ENCODE measurements at regions not wholly inside any gene's neighbourhood (a gene's known extent, or its start where the extent isn't known, plus 50 kb on each side); places are given as distances from the start of the nearest gene placed in this dataset.

- no peaks in the 10 kb centered on the region for H3K27me3 ChIP-seq (ENCODE audit: control insufficient read depth in 2 of 2, insufficient read depth in 2 of 2, low read length in 2 of 2)
- H3K9me3 ChIP-seq (ENCODE audit: control insufficient read depth in 2 of 2, low read length in 2 of 2), result no peaks in the 10 kb centered on the region
- no peak overlapping the region for H3K4me3 ChIP-seq (ENCODE audit: low read length in 2 of 2)
- no peak overlapping the region for H3K27ac ChIP-seq (ENCODE audit: low read depth in 2 of 2, low read length in 2 of 2)
- no peaks in the 10 kb centered on the region for H3K4me1 ChIP-seq (ENCODE audit: control insufficient read depth in 2 of 2, insufficient read depth in 2 of 2, low read length in 2 of 2)
- no peaks in the 10 kb centered on the region for H3K36me3 ChIP-seq (ENCODE audit: control insufficient read depth in 2 of 2, insufficient read depth in 2 of 2, low read length in 2 of 2)
- no peak overlapping the region for H3K9ac ChIP-seq (ENCODE audit: low read depth in 1 of 2, low read length in 2 of 2)
These were observed 532.4 kb upstream of the NBEA start for GRCh38 chr13:34409496-34410182.

- Histone ChIP-seq H3K9me3 (ENCODE audit: control insufficient read depth in 2 of 2, low read length in 2 of 2) (no peaks in the 10 kb centered on the region), H3K4me3 (ENCODE audit: low read length in 2 of 2) (no peak overlapping the region), H3K4me1 (ENCODE audit: control insufficient read depth in 2 of 2, insufficient read depth in 2 of 2, low read length in 2 of 2) (no peaks in the 10 kb centered on the region), H3K9ac (ENCODE audit: low read depth in 1 of 2, low read length in 2 of 2) (no peak overlapping the region), H3K27ac (ENCODE audit: low read depth in 2 of 2, low read length in 2 of 2) (no peak overlapping the region), H3K36me3 (ENCODE audit: control insufficient read depth in 2 of 2, insufficient read depth in 2 of 2, low read length in 2 of 2) (no peaks in the 10 kb centered on the region), H3K27me3 (ENCODE audit: control insufficient read depth in 2 of 2, insufficient read depth in 2 of 2, low read length in 2 of 2) (no peaks in the 10 kb centered on the region)
These were observed 531.4 kb upstream of the NBEA start for GRCh38 chr13:34410678-34411077.

GRCh38 chr13:34411177-34411576 is 530.9 kb upstream of the NBEA start:
- Histone ChIP-seq H3K4me3 (ENCODE audit: low read length in 2 of 2) (no peak overlapping the region), H3K27ac (ENCODE audit: low read depth in 2 of 2, low read length in 2 of 2) (no peak overlapping the region), H3K9me3 (ENCODE audit: control insufficient read depth in 2 of 2, low read length in 2 of 2) (no peaks in the 10 kb centered on the region), H3K27me3 (ENCODE audit: control insufficient read depth in 2 of 2, insufficient read depth in 2 of 2, low read length in 2 of 2) (no peaks in the 10 kb centered on the region), H3K36me3 (ENCODE audit: control insufficient read depth in 2 of 2, insufficient read depth in 2 of 2, low read length in 2 of 2) (no peaks in the 10 kb centered on the region), H3K4me1 (ENCODE audit: control insufficient read depth in 2 of 2, insufficient read depth in 2 of 2, low read length in 2 of 2) (no peaks in the 10 kb centered on the region), H3K9ac (ENCODE audit: low read depth in 1 of 2, low read length in 2 of 2) (no peak overlapping the region)

GRCh38 chr13:34411894-34412293 is 530.2 kb upstream of the NBEA start:
- H3K27ac ChIP-seq (ENCODE audit: low read depth in 2 of 2, low read length in 2 of 2), result no peak overlapping the region
- no peaks in the 10 kb centered on the region for H3K9me3 ChIP-seq (ENCODE audit: control insufficient read depth in 2 of 2, low read length in 2 of 2)
- no peaks in the 10 kb centered on the region for H3K36me3 ChIP-seq (ENCODE audit: control insufficient read depth in 2 of 2, insufficient read depth in 2 of 2, low read length in 2 of 2)
- H3K27me3 ChIP-seq (ENCODE audit: control insufficient read depth in 2 of 2, insufficient read depth in 2 of 2, low read length in 2 of 2), result no peaks in the 10 kb centered on the region
- H3K9ac ChIP-seq (ENCODE audit: low read depth in 1 of 2, low read length in 2 of 2), result no peak overlapping the region
- H3K4me1 ChIP-seq (ENCODE audit: control insufficient read depth in 2 of 2, insufficient read depth in 2 of 2, low read length in 2 of 2), result no peaks in the 10 kb centered on the region
- H3K4me3 ChIP-seq (ENCODE audit: low read length in 2 of 2), result no peak overlapping the region

- Histone ChIP-seq H3K36me3 (ENCODE audit: control insufficient read depth in 2 of 2, insufficient read depth in 2 of 2, low read length in 2 of 2) (no peaks in the 10 kb centered on the region), H3K27ac (ENCODE audit: low read depth in 2 of 2, low read length in 2 of 2) (no peak overlapping the region)
These were observed 529.8 kb upstream of the NBEA start for GRCh38 chr13:34412295-34412694.

GRCh38 chr13:34412817-34413375 is 529.2 kb upstream of the NBEA start:
- H3K4me3 ChIP-seq (ENCODE audit: low read length in 2 of 2), result no peak overlapping the region
- no peak overlapping the region for H3K9ac ChIP-seq (ENCODE audit: low read depth in 1 of 2, low read length in 2 of 2)
- H3K9me3 ChIP-seq (ENCODE audit: control insufficient read depth in 2 of 2, low read length in 2 of 2), result no peaks in the 10 kb centered on the region
- H3K4me1 ChIP-seq (ENCODE audit: control insufficient read depth in 2 of 2, insufficient read depth in 2 of 2, low read length in 2 of 2), result no peaks in the 10 kb centered on the region
- no peaks in the 10 kb centered on the region for H3K36me3 ChIP-seq (ENCODE audit: control insufficient read depth in 2 of 2, insufficient read depth in 2 of 2, low read length in 2 of 2)
- H3K27ac ChIP-seq (ENCODE audit: low read depth in 2 of 2, low read length in 2 of 2), result no peak overlapping the region
- no peaks in the 10 kb centered on the region for H3K27me3 ChIP-seq (ENCODE audit: control insufficient read depth in 2 of 2, insufficient read depth in 2 of 2, low read length in 2 of 2)

More at GRCh38 chr13:34412295-34412694, 529.8 kb upstream of the NBEA start:
- no peak overlapping the region for H3K9ac ChIP-seq (ENCODE audit: low read depth in 1 of 2, low read length in 2 of 2)
- H3K4me3 ChIP-seq (ENCODE audit: low read length in 2 of 2), result no peak overlapping the region
- no peaks in the 10 kb centered on the region for H3K9me3 ChIP-seq (ENCODE audit: control insufficient read depth in 2 of 2, low read length in 2 of 2)
- H3K4me1 ChIP-seq (ENCODE audit: control insufficient read depth in 2 of 2, insufficient read depth in 2 of 2, low read length in 2 of 2), result no peaks in the 10 kb centered on the region
- H3K27me3 ChIP-seq (ENCODE audit: control insufficient read depth in 2 of 2, insufficient read depth in 2 of 2, low read length in 2 of 2), result no peaks in the 10 kb centered on the region

GRCh38 chr13:34413538-34414210 is 528.4 kb upstream of the NBEA start:
- no peak overlapping the region for H3K9ac ChIP-seq (ENCODE audit: low read depth in 1 of 2, low read length in 2 of 2)
- H3K27me3 ChIP-seq (ENCODE audit: control insufficient read depth in 2 of 2, insufficient read depth in 2 of 2, low read length in 2 of 2), result no peaks in the 10 kb centered on the region
- H3K4me3 ChIP-seq (ENCODE audit: low read length in 2 of 2), result no peak overlapping the region
- no peaks in the 10 kb centered on the region for H3K4me1 ChIP-seq (ENCODE audit: control insufficient read depth in 2 of 2, insufficient read depth in 2 of 2, low read length in 2 of 2)
- H3K36me3 ChIP-seq (ENCODE audit: control insufficient read depth in 2 of 2, insufficient read depth in 2 of 2, low read length in 2 of 2), result no peaks in the 10 kb centered on the region
- H3K9me3 ChIP-seq (ENCODE audit: control insufficient read depth in 2 of 2, low read length in 2 of 2), result no peaks in the 10 kb centered on the region
- no peak overlapping the region for H3K27ac ChIP-seq (ENCODE audit: low read depth in 2 of 2, low read length in 2 of 2)

GRCh38 chr13:34414616-34415015 is 527.5 kb upstream of the NBEA start:
- Histone ChIP-seq H3K27me3 (ENCODE audit: control insufficient read depth in 2 of 2, insufficient read depth in 2 of 2, low read length in 2 of 2) (no peaks in the 10 kb centered on the region), H3K27ac (ENCODE audit: low read depth in 2 of 2, low read length in 2 of 2) (no peak overlapping the region), H3K4me3 (ENCODE audit: low read length in 2 of 2) (no peak overlapping the region), H3K9me3 (ENCODE audit: control insufficient read depth in 2 of 2, low read length in 2 of 2) (no peaks in the 10 kb centered on the region), H3K4me1 (ENCODE audit: control insufficient read depth in 2 of 2, insufficient read depth in 2 of 2, low read length in 2 of 2) (no peaks in the 10 kb centered on the region), H3K9ac (ENCODE audit: low read depth in 1 of 2, low read length in 2 of 2) (no peak overlapping the region), H3K36me3 (ENCODE audit: control insufficient read depth in 2 of 2, insufficient read depth in 2 of 2, low read length in 2 of 2) (no peaks in the 10 kb centered on the region)

- H3K4me1 ChIP-seq (ENCODE audit: control insufficient read depth in 2 of 2, insufficient read depth in 2 of 2, low read length in 2 of 2), result no peaks in the 10 kb centered on the region
- H3K9ac ChIP-seq (ENCODE audit: low read depth in 1 of 2, low read length in 2 of 2), result no peak overlapping the region
- H3K36me3 ChIP-seq (ENCODE audit: control insufficient read depth in 2 of 2, insufficient read depth in 2 of 2, low read length in 2 of 2), result no peaks in the 10 kb centered on the region
- no peaks in the 10 kb centered on the region for H3K9me3 ChIP-seq (ENCODE audit: control insufficient read depth in 2 of 2, low read length in 2 of 2)
- no peak overlapping the region for H3K27ac ChIP-seq (ENCODE audit: low read depth in 2 of 2, low read length in 2 of 2)
- H3K27me3 ChIP-seq (ENCODE audit: control insufficient read depth in 2 of 2, insufficient read depth in 2 of 2, low read length in 2 of 2), result no peaks in the 10 kb centered on the region
- H3K4me3 ChIP-seq (ENCODE audit: low read length in 2 of 2), result no peak overlapping the region
These were observed 525.1 kb upstream of the NBEA start for GRCh38 chr13:34416971-34417380.

GRCh38 chr13:34417896-34418295 is 524.2 kb upstream of the NBEA start:
- no peaks in the 10 kb centered on the region for H3K27me3 ChIP-seq (ENCODE audit: control insufficient read depth in 2 of 2, insufficient read depth in 2 of 2, low read length in 2 of 2)
- H3K4me3 ChIP-seq (ENCODE audit: low read length in 2 of 2), result no peak overlapping the region
- H3K4me1 ChIP-seq (ENCODE audit: control insufficient read depth in 2 of 2, insufficient read depth in 2 of 2, low read length in 2 of 2), result no peaks in the 10 kb centered on the region
- H3K9ac ChIP-seq (ENCODE audit: low read depth in 1 of 2, low read length in 2 of 2), result no peak overlapping the region
- H3K36me3 ChIP-seq (ENCODE audit: control insufficient read depth in 2 of 2, insufficient read depth in 2 of 2, low read length in 2 of 2), result no peaks in the 10 kb centered on the region
- H3K27ac ChIP-seq (ENCODE audit: low read depth in 2 of 2, low read length in 2 of 2), result no peak overlapping the region
- H3K9me3 ChIP-seq (ENCODE audit: control insufficient read depth in 2 of 2, low read length in 2 of 2), result no peaks in the 10 kb centered on the region

All from mucosa of rectum (tissue), 2 donors.